Stimulated activated memory B cell treated with anti-CD40 and anti-IgM and Interleukin-4, amounts not matched to agents 10 μg/mL and 1 μg/mL and 100 μg/mL, for 72 hours (primary cell): ENCODE measurements at regions not wholly inside any gene's neighbourhood (a gene's known extent, or its start where the extent isn't known, plus 50 kb on each side); places are given as distances from the start of the nearest gene placed in this dataset.
"Not testable (repeated sequence)": the region's sequence is repeated elsewhere in the genome, so short reads cannot be mapped to it uniquely, and the experiment has no call there.

Source experiments
- ATAC-seq: fragments of 150-1000 bp; cut with Tn5 transposase; 2 replicates; pipeline ENCODE4 v1.10.0; 2021
- H3K27ac Mint-ChIP-seq: one replicate; pipeline ENCODE4 v1.8.0; 2022; ENCODE audit warnings: mild to moderate bottlenecking, mixed read lengths
- H3K27me3 Mint-ChIP-seq: one replicate; pipeline ENCODE4 v1.8.0; 2022; ENCODE audit warnings: mixed read lengths
- H3K36me3 Mint-ChIP-seq: one replicate; pipeline ENCODE4 v1.8.0; 2022; ENCODE audit warnings: mixed read lengths
- H3K4me1 Mint-ChIP-seq: one replicate; pipeline ENCODE4 v1.8.0; 2022; ENCODE audit warnings: mixed read lengths
- H3K4me3 Mint-ChIP-seq: one replicate; pipeline ENCODE4 v1.8.0; 2022; ENCODE audit warnings: mild to moderate bottlenecking, moderate library complexity, mixed read lengths
- H3K9me3 Mint-ChIP-seq: one replicate; pipeline ENCODE4 v1.8.0; 2022; ENCODE audit warnings: mixed read lengths

DNA sequence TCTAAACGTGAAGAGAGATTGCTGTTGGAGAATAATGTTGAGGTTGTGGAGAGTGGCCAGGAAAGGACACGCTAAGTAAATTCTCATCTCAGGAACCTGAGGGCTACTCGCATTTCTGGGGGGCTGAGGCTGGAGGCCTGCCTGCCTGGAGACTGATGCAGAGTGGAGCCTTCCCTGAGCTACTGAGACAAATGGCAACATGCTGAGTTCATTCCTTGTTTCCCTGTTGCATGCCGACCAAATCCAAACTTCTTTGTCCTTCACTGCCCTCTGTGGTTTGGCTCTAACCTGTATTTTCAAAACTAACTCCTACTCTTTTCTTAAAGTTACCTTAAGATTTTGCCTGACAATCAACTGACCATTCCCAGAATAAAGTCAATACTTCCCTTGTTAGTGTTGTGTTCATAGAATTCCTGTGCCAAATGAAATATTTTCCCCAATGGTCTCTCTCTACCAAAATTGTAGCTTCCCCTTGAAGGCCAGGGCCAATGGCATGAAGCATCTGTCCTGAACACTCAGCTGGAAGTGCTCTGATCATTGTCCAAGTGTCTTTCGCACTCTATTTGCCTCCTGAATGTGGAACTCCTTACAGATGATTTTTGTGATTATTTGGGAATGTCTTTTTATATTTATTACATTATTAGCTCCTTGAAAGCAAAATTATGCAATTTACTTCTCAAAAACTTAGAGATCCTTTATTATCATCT is 1085.6 kb downstream of the SOCS6 start:
- ATAC-seq = no peak
- no peak overlapping the region for H3K27ac Mint-ChIP-seq
- no peaks in the 10 kb centered on the region for H3K9me3 Mint-ChIP-seq
- H3K4me3 Mint-ChIP-seq = no peak overlapping the region
- H3K4me1 Mint-ChIP-seq = no peaks in the 10 kb centered on the region
- no peaks in the 10 kb centered on the region for H3K27me3 Mint-ChIP-seq
- no peaks in the 10 kb centered on the region for H3K36me3 Mint-ChIP-seq

GRCh38 chr18:71371951-71372605 is 1083.2 kb downstream of the SOCS6 start:
- ATAC-seq = no peak

DNA sequence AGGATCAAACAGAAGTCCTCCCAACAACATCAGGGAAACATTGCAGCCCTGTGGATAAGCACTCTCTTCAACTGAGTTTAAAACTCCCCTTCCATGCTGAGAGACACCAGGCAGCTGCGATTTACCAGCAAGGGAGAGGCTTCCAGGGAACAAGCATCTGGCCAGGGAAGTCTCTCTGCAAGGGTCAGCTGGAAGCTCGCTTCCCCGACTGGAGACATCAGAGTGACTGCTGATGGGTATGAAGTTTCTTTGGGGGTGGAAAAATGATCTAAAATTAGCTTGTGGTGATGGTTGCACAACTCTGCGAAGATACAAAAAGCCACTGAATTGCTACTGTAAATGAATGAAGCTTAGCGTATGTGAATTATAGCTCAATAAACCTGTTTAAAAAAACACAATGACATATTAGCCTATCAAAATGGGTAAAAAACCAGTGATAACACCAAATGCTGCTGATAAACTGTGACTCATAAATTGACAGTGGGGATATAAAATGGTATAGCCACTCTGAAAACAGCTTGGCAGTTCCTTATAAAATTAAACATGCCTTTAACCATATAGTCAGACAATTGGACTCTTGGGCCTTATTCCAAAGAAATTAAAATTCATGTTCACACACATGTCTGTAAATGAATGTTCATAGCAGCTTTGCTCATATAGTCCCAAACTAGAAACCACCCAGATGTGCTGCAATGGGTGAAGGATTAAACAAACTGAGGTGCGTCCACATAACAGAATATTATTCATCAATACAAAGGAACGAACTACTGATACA is 1082.0 kb downstream of the SOCS6 start:
- Mint-ChIP-seq H3K36me3 (no peaks in the 10 kb centered on the region), H3K4me3 (no peak overlapping the region), H3K27me3 (no peaks in the 10 kb centered on the region), H3K4me1 (no peaks in the 10 kb centered on the region), H3K9me3 (peaks cover 9% of the 10 kb centered on the region), H3K27ac (no peak overlapping the region)
- no peak for ATAC-seq

More at GRCh38 chr18:71371951-71372605, 1083.2 kb downstream of the SOCS6 start:
- no peaks in the 10 kb centered on the region for H3K4me1 Mint-ChIP-seq
- no peak overlapping the region for H3K27ac Mint-ChIP-seq
- no peaks in the 10 kb centered on the region for H3K36me3 Mint-ChIP-seq
- H3K4me3 Mint-ChIP-seq = no peak overlapping the region
- peaks cover under 1% of the 10 kb centered on the region for H3K9me3 Mint-ChIP-seq
- H3K27me3 Mint-ChIP-seq = no peaks in the 10 kb centered on the region

DNA sequence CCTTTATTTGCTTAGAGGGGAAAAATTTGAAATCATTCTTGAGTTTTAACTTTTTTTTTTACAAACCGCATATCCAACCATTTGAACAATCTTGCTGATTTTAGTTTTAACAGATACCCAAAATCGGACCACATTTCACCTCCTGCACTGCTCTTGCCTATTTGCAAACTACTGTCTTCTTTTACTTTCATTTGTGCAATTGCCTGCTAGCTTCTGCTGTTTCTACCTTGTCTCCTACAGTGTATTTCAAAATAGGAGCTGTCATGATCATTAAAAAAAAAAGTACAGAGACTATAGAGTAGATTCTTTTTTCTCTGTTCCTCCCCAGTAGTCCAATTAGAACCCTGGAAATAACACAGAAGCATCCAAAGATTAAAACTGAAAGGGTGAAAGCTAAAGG is 1081.2 kb downstream of the SOCS6 start:
- no peaks in the 10 kb centered on the region for H3K27me3 Mint-ChIP-seq
- H3K9me3 Mint-ChIP-seq = peaks cover 9% of the 10 kb centered on the region
- no peaks in the 10 kb centered on the region for H3K36me3 Mint-ChIP-seq
- no peaks in the 10 kb centered on the region for H3K4me1 Mint-ChIP-seq
- no peak overlapping the region for H3K4me3 Mint-ChIP-seq
- ATAC-seq = no peak
- no peak overlapping the region for H3K27ac Mint-ChIP-seq

GRCh38 chr18:71362140-71362539 is 1073.3 kb downstream of the SOCS6 start:
- no peak for ATAC-seq
- no peaks in the 10 kb centered on the region for H3K4me1 Mint-ChIP-seq
- no peaks in the 10 kb centered on the region for H3K27me3 Mint-ChIP-seq
- no peak overlapping the region for H3K27ac Mint-ChIP-seq
- peaks cover 9% of the 10 kb centered on the region for H3K9me3 Mint-ChIP-seq
- no peak overlapping the region for H3K4me3 Mint-ChIP-seq
- no peaks in the 10 kb centered on the region for H3K36me3 Mint-ChIP-seq

GRCh38 chr18:71355599-71355998 is 1066.8 kb downstream of the SOCS6 start:
- H3K36me3 Mint-ChIP-seq, H3K9me3 Mint-ChIP-seq, H3K4me1 Mint-ChIP-seq, H3K4me3 Mint-ChIP-seq, ATAC-seq, H3K27ac Mint-ChIP-seq, H3K27me3 Mint-ChIP-seq: not testable (repeated sequence)

GRCh38 chr18:71352618-71353017 is 1063.8 kb downstream of the SOCS6 start:
- Mint-ChIP-seq H3K4me1 (no peaks in the 10 kb centered on the region), H3K9me3 (no peaks in the 10 kb centered on the region), H3K36me3 (no peaks in the 10 kb centered on the region), H3K4me3 (no peak overlapping the region), H3K27me3 (no peaks in the 10 kb centered on the region), H3K27ac (no peak overlapping the region)
- ATAC-seq = no peak

DNA sequence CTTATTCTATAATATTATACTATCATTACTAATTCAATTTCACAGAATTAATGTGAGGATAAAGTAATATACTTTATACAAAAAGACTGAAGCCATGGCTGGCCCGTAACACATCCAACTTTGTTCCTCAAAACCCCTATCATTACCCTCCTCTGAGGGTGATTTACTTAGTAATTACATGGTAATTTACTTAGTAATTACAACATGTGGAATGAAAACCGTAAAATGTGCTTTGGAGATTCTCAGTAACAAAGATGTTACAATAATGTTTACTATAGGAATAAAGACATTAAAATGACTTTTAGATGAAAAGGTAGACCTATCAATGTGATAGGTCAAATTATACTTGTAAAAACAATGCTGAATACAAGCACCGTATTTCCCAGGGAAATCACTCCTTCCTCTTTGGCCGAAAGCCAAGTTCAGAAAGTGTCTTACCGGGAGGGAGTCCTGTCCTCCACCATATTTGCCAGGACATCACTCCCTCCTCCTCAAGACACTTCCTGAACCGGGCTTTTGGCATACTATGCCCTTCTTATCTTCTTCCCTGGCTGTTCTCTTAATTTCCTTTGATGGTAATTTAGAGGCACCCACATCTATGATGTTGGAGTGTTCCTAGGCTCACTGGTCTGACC is 1047.8 kb downstream of the SOCS6 start:
- Mint-ChIP-seq H3K36me3 (no peaks in the 10 kb centered on the region), H3K4me3 (no peak overlapping the region), H3K4me1 (no peaks in the 10 kb centered on the region), H3K27ac (no peak overlapping the region), H3K9me3 (no peaks in the 10 kb centered on the region), H3K27me3 (no peaks in the 10 kb centered on the region)
- no peak for ATAC-seq

DNA sequence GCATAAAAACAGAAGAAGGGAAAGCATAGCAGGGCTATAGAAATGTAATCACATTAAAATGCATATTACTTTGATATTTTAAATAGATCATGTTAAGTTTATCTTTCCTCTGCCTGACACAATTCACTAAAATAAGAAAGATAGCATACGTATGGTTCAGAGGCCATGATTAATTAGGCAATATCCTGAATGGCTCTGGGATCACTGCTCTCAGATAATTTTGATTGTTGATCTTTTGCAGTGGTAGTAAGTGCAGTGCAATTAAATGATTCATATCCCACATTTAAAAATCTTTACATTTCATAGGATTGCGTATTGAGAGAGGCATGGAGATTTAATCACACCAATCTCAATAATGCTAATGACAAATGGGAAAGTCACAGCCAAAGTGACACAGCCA is 1040.7 kb downstream of the SOCS6 start:
- no peaks in the 10 kb centered on the region for H3K4me1 Mint-ChIP-seq
- no peak overlapping the region for H3K4me3 Mint-ChIP-seq
- no peaks in the 10 kb centered on the region for H3K27me3 Mint-ChIP-seq
- H3K27ac Mint-ChIP-seq = no peak overlapping the region
- no peak for ATAC-seq
- no peaks in the 10 kb centered on the region for H3K36me3 Mint-ChIP-seq
- H3K9me3 Mint-ChIP-seq = peaks cover 7% of the 10 kb centered on the region

- ATAC-seq = no peak
- no peak overlapping the region for H3K27ac Mint-ChIP-seq
- H3K4me3 Mint-ChIP-seq = no peak overlapping the region
- H3K36me3 Mint-ChIP-seq = no peaks in the 10 kb centered on the region
- peaks cover 7% of the 10 kb centered on the region for H3K9me3 Mint-ChIP-seq
- H3K27me3 Mint-ChIP-seq = no peaks in the 10 kb centered on the region
- H3K4me1 Mint-ChIP-seq = no peaks in the 10 kb centered on the region
Observed at GRCh38 chr18:71329114-71329513, 1040.3 kb downstream of the SOCS6 start.

- Mint-ChIP-seq H3K36me3 (no peaks in the 10 kb centered on the region), H3K27ac (no peak overlapping the region), H3K4me1 (no peaks in the 10 kb centered on the region), H3K4me3 (no peak overlapping the region), H3K27me3 (no peaks in the 10 kb centered on the region), H3K9me3 (peaks cover 7% of the 10 kb centered on the region)
- ATAC-seq = no peak
Observed at GRCh38 chr18:71327850-71328249, 1039.0 kb downstream of the SOCS6 start.

DNA sequence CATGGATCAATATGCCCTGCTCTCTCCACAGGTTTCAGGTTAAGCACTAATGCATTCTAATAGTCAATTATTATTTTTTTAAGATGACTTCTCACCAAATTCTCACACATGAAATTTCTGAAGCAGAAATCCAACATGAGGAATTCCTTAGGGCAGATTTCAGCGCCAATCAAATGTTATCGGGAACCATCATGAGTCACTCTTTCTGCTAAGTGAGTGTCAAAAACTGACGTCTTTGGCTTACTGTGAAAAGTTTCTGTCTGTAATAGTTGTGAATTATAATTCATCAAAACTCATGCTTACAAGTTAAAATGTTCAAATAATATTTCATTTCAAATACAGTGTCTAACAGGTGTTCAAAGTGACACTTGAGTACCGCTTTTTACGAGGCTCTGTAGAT is 1038.6 kb downstream of the SOCS6 start:
- H3K27ac Mint-ChIP-seq = no peak overlapping the region

GRCh38 chr18:71326826-71327225 is 1038.0 kb downstream of the SOCS6 start:
- Mint-ChIP-seq H3K36me3 (no peaks in the 10 kb centered on the region), H3K4me1 (no peaks in the 10 kb centered on the region), H3K9me3 (peaks cover 7% of the 10 kb centered on the region), H3K27me3 (no peaks in the 10 kb centered on the region), H3K27ac (no peak overlapping the region), H3K4me3 (no peak overlapping the region)
- no peak for ATAC-seq

More for the DNA sequence above, 1038.6 kb downstream of the SOCS6 start:
- Mint-ChIP-seq H3K9me3 (peaks cover 7% of the 10 kb centered on the region), H3K4me1 (no peaks in the 10 kb centered on the region), H3K27me3 (no peaks in the 10 kb centered on the region), H3K4me3 (no peak overlapping the region), H3K36me3 (no peaks in the 10 kb centered on the region)
- no peak for ATAC-seq

- H3K36me3 Mint-ChIP-seq = no peaks in the 10 kb centered on the region
- no peak overlapping the region for H3K27ac Mint-ChIP-seq
- H3K9me3 Mint-ChIP-seq = peaks cover 7% of the 10 kb centered on the region
- H3K4me3 Mint-ChIP-seq = no peak overlapping the region
- no peak for ATAC-seq
- H3K4me1 Mint-ChIP-seq = no peaks in the 10 kb centered on the region
- no peaks in the 10 kb centered on the region for H3K27me3 Mint-ChIP-seq
Observed at GRCh38 chr18:71324356-71324755, 1035.5 kb downstream of the SOCS6 start.

- Mint-ChIP-seq H3K27ac (no peak overlapping the region), H3K4me3 (no peak overlapping the region), H3K9me3 (peaks cover 7% of the 10 kb centered on the region), H3K4me1 (no peaks in the 10 kb centered on the region), H3K36me3 (no peaks in the 10 kb centered on the region), H3K27me3 (no peaks in the 10 kb centered on the region)
- ATAC-seq = no peak
Observed at GRCh38 chr18:71322201-71322600, 1033.4 kb downstream of the SOCS6 start.
